SK-N-SH (cell line): ENCODE measurements at regions not wholly inside any gene's neighbourhood (a gene's known extent, or its start where the extent isn't known, plus 50 kb on each side); places are given as distances from the start of the nearest gene placed in this dataset.

Source experiments
- CTCF ChIA-PET: fragments of 300-600, 350-600 bp; formaldehyde crosslinking; extraction: SDS; loops from one replicate; lab custom pipeline; 2021; lab: Yijun Ruan, JAX
- POLR2A ChIA-PET: fragments of 350-600 bp; sonication (Branson Sonifier 250); formaldehyde crosslinking; extraction: SDS; loops from one replicate; lab custom pipeline; 2020; ENCODE audit warnings: antibody characterized with exemption, inconsistent platforms; lab: Yijun Ruan, JAX
- DNase-seq: peaks from one replicate; pipeline ENCODE4 v3.0.0; 2012
- H2AFZ ChIP-seq: fragments of 200-600 bp; sonication (generic); 2 replicates; pipeline ENCODE4 v1.8.1; 2016; ENCODE audit warnings: antibody characterized with exemption, mild to moderate bottlenecking, low read depth
- H3F3A ChIP-seq: fragments of 200-600 bp; sonication (generic); replicated peaks from 2 replicates; pipeline ENCODE3; 2016; ENCODE audit warnings: antibody characterized with exemption, mild to moderate bottlenecking; ENCODE audit not compliant: insufficient read depth
- H3K27ac ChIP-seq, 2 experiments: fragments of 200-500 bp in 1 of 2; fragments of 200-600 bp in 1 of 2; sonication (Bioruptor generic) in 1 of 2; sonication (generic), shearing (Covaris generic) in 1 of 2; 2 replicates each; pipeline versions ENCODE4 v1.5.1 to v1.6.1; 2014 to 2016; ENCODE audit warnings: low read depth in 2 of 2, inconsistent platforms in 1 of 2, low read length in 1 of 2, mild to moderate bottlenecking in 1 of 2, mixed read lengths in 1 of 2
- H3K27me3 ChIP-seq: fragments of 200-600 bp; sonication (generic), shearing (Covaris generic); 2 replicates; pipeline ENCODE4 v1.6.1; 2016; ENCODE audit warnings: mixed run types; ENCODE audit not compliant: insufficient read depth
- H3K36me3 ChIP-seq, 2 experiments: fragments of 200-500 bp in 1 of 2; fragments of 200-600 bp in 1 of 2; sonication (Bioruptor generic) in 1 of 2; sonication (generic) in 1 of 2; replicated peaks in 1 of 2; 2 replicates each; pipeline versions ENCODE3 to v1.5.1; 2014 to 2016; ENCODE audit warnings: low read length in 1 of 2, mild to moderate bottlenecking in 1 of 2; ENCODE audit not compliant: insufficient read depth in 2 of 2, control insufficient read depth in 1 of 2
- H3K4me1 ChIP-seq, 2 experiments: fragments of 200-500 bp in 1 of 2; fragments of 200-600 bp in 1 of 2; sonication (Bioruptor generic) in 1 of 2; sonication (generic), shearing (Covaris generic) in 1 of 2; 2 replicates each; pipeline versions ENCODE4 v1.5.1 to v1.6.1; 2014 to 2016; ENCODE audit warnings: low read depth in 1 of 2, low read length in 1 of 2, mixed run types in 1 of 2; ENCODE audit not compliant: insufficient read depth in 2 of 2, control insufficient read depth in 1 of 2
- H3K4me2 ChIP-seq: fragments of 200-600 bp; sonication (generic), shearing (Covaris generic); 2 replicates; pipeline ENCODE4 v1.6.1; 2017; ENCODE audit warnings: mixed run types
- H3K4me3 ChIP-seq, 2 experiments: fragments of 200-500 bp in 1 of 2; fragments of 200-600 bp in 1 of 2; sonication (Bioruptor generic) in 1 of 2; sonication (generic), shearing (Covaris generic) in 1 of 2; 2 replicates each; pipeline versions ENCODE4 v1.5.1 to v1.8.1; 2014 to 2016; ENCODE audit warnings: low read depth in 2 of 2, inconsistent platforms in 1 of 2, low read length in 1 of 2, mild to moderate bottlenecking in 1 of 2, mixed read lengths in 1 of 2, moderate library complexity in 1 of 2
- H3K79me2 ChIP-seq: fragments of 200-600 bp; sonication (generic); 2 replicates; pipeline ENCODE4 v1.8.1; 2017; ENCODE audit warnings: mild to moderate bottlenecking; ENCODE audit not compliant: insufficient read depth
- H3K9ac ChIP-seq: fragments of 200-600 bp; sonication (generic); 2 replicates; pipeline ENCODE4 v1.6.1; 2017; ENCODE audit warnings: mixed run types
- H3K9me2 ChIP-seq: fragments of 200-600 bp; sonication (generic); 2 replicates; pipeline ENCODE4 v1.6.1; 2017; ENCODE audit warnings: mixed run types
- H3K9me3 ChIP-seq: fragments of 200-600 bp; sonication (generic); 2 replicates; pipeline ENCODE4 v1.6.1; 2017; ENCODE audit warnings: mixed run types, mild to moderate bottlenecking, moderate library complexity
- H4K20me1 ChIP-seq: fragments of 200-600 bp; sonication (generic); 2 replicates; pipeline ENCODE4 v1.6.1; 2017; ENCODE audit warnings: mild to moderate bottlenecking, mixed run types; ENCODE audit not compliant: insufficient read depth
- ELF1 ChIP-seq: IDR thresholded peaks from 2 replicates; pipeline ENCODE4 v1.4.0; 2012
- EP300 ChIP-seq, 2 experiments: IDR thresholded peaks; 2 replicates each; pipeline versions ENCODE4 v1.4.0 to v1.6.1; 2012; ENCODE audit warnings: borderline replicate concordance in 1 of 2, low read depth in 1 of 2, low read length in 1 of 2
- FOSL2 ChIP-seq: IDR thresholded peaks from 2 replicates; pipeline ENCODE4 v1.4.0; 2012; ENCODE audit warnings: low read depth, mild to moderate bottlenecking, moderate library complexity, borderline replicate concordance
- MXI1 ChIP-seq: IDR thresholded peaks from 2 replicates; pipeline ENCODE4 v1.6.1; 2012; ENCODE audit warnings: mild to moderate bottlenecking, low read depth, low read length, improper control_type of control experiment
- NRF1 ChIP-seq: IDR thresholded peaks from 2 replicates; pipeline ENCODE4 v1.6.1; 2012; ENCODE audit warnings: low read depth, mild to moderate bottlenecking, low read length
- POLR2AphosphoS5 ChIP-seq: IDR thresholded peaks from 2 replicates; pipeline ENCODE4 v1.6.1; 2012; ENCODE audit warnings: low read depth, low read length
- RAD21 ChIP-seq: IDR thresholded peaks from 2 replicates; pipeline ENCODE4 v1.6.1; 2012; ENCODE audit warnings: mild to moderate bottlenecking, low read length
- RFX5 ChIP-seq: IDR thresholded peaks from 2 replicates; pipeline ENCODE4 v1.6.1; 2012; ENCODE audit warnings: mild to moderate bottlenecking, improper control_type of control experiment, low read length
- TEAD4 ChIP-seq: IDR thresholded peaks from 2 replicates; pipeline ENCODE4 v1.4.0; 2012; ENCODE audit warnings: mild to moderate bottlenecking, borderline replicate concordance; ENCODE audit not compliant: insufficient read depth
- YY1 ChIP-seq: IDR thresholded peaks from 2 replicates; pipeline ENCODE4 v1.4.0; 2012; ENCODE audit warnings: low read depth, mild to moderate bottlenecking
- WGBS: methylation state at CpG from one replicate; pipeline ENCODE4 v1.1.6; 2017; ENCODE audit warnings: low lambda C conversion rate; 5-methylcytosine and 5-hydroxymethylcytosine counted together
- TF ChIP-seq, protein P1 (sequence below): IDR thresholded peaks from 2 replicates; pipeline ENCODE4 v1.4.0; 2012; ENCODE audit warnings: low read depth, borderline replicate concordance
- TF ChIP-seq, protein P2 (sequence below): fragments of 150-350 bp; IDR thresholded peaks from 2 replicates; pipeline ENCODE4 v1.6.1; 2016; ENCODE audit warnings: mild to moderate bottlenecking, low read depth, low read length
- TF ChIP-seq, protein P3 (sequence below): IDR thresholded peaks from 2 replicates; pipeline ENCODE4 v1.4.0; 2012; ENCODE audit warnings: low read depth, borderline replicate concordance
- TF ChIP-seq, protein P4 (sequence below): fragments of 200-600 bp; sonication (generic); IDR thresholded peaks from 2 replicates; pipeline ENCODE4 v1.6.1; 2017; ENCODE audit warnings: antibody characterized with exemption, mild to moderate bottlenecking, moderate library complexity

DNA sequence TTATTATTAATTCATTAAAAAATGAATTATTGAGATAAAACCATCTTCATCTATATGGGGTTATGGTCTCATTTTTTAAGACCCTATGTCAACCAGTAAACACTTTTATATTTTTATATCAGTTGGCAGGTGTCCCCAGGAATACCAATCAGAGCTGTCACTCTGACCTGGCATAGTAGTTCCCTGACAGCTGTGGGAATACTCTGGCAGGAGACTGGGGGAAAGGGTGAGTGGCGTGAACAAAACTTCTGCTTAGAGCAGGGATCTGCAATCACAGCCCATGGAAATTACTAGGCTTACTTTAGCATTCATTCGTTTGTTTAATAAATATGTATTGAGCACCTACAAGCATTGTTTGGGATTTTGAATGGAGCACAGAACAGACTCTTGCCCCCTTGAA is 254.1 kb upstream of the KLF3 start:
- POLR2A ChIA-PET, result no interaction called here

DNA sequence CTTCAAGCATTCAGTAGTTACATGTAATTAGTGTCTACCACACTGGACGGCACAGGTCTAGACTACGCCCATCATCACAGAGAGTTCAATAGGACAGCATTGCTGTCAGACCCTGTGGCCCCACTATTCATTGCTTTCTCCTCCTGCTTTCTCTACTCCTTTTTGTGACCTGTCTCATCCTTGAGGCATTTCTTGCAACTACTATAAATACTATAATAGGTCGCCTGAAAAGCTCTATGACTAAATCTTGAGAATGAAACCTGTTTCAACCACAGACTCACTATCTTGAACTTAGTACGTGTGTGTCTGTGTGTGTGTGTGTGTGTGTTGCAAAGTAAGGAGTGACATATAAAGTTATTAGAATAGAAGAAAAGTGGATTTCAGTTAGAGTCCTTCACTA is 252.9 kb upstream of the KLF3 start:
- no peaks in the 10 kb centered on the region for H3K9me2 ChIP-seq
- no peaks in the 10 kb centered on the region for H3K4me1 ChIP-seq
- no peak overlapping the region for H3K27ac ChIP-seq
- WGBS, result 47% methylated on average over 4 of the region's 4 CpGs
- POLR2A ChIA-PET, result no interaction called here
- no peak overlapping the region for H3K9ac ChIP-seq
- no peak for DNase-seq
- CTCF ChIA-PET, result no interaction called here
- H2AFZ ChIP-seq, result no peak overlapping the region
- TF ChIP-seq, protein P1, sequence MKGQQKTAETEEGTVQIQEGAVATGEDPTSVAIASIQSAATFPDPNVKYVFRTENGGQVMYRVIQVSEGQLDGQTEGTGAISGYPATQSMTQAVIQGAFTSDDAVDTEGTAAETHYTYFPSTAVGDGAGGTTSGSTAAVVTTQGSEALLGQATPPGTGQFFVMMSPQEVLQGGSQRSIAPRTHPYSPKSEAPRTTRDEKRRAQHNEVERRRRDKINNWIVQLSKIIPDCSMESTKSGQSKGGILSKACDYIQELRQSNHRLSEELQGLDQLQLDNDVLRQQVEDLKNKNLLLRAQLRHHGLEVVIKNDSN, result no peak
- TF ChIP-seq RFX5 (no peak), MXI1 (no peak), TEAD4 (no peak), NRF1 (no peak), EP300 (IDR thresholded peaks at IDR 0.05; ENCODE audit: borderline replicate concordance in 1 of 2, low read depth in 1 of 2, low read length in 1 of 2) (no peak), ELF1 (no peak), YY1 (no peak)
- TF ChIP-seq, protein P2, sequence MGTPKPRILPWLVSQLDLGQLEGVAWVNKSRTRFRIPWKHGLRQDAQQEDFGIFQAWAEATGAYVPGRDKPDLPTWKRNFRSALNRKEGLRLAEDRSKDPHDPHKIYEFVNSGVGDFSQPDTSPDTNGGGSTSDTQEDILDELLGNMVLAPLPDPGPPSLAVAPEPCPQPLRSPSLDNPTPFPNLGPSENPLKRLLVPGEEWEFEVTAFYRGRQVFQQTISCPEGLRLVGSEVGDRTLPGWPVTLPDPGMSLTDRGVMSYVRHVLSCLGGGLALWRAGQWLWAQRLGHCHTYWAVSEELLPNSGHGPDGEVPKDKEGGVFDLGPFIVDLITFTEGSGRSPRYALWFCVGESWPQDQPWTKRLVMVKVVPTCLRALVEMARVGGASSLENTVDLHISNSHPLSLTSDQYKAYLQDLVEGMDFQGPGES, result no peak
- no peaks in the 10 kb centered on the region for H3F3A ChIP-seq
- H3K36me3 ChIP-seq, result no peaks in the 10 kb centered on the region
- H3K27me3 ChIP-seq, result no peaks in the 10 kb centered on the region; the same call in 1 of the 2 replicates
- no peaks in the 10 kb centered on the region for H4K20me1 ChIP-seq
- no peak overlapping the region for H3K4me3 ChIP-seq
- no peaks in the 10 kb centered on the region for H3K9me3 ChIP-seq
- H3K4me2 ChIP-seq, result no peak overlapping the region
- H3K79me2 ChIP-seq, result no peaks in the 10 kb centered on the region

More for the DNA sequence above, 254.1 kb upstream of the KLF3 start:
- H3K4me3 ChIP-seq, result no peak overlapping the region
- no peaks in the 10 kb centered on the region for H3K9me3 ChIP-seq
- no peak overlapping the region for H3K4me2 ChIP-seq
- H3K4me1 ChIP-seq, result no peaks in the 10 kb centered on the region
- TF ChIP-seq, protein P3, sequence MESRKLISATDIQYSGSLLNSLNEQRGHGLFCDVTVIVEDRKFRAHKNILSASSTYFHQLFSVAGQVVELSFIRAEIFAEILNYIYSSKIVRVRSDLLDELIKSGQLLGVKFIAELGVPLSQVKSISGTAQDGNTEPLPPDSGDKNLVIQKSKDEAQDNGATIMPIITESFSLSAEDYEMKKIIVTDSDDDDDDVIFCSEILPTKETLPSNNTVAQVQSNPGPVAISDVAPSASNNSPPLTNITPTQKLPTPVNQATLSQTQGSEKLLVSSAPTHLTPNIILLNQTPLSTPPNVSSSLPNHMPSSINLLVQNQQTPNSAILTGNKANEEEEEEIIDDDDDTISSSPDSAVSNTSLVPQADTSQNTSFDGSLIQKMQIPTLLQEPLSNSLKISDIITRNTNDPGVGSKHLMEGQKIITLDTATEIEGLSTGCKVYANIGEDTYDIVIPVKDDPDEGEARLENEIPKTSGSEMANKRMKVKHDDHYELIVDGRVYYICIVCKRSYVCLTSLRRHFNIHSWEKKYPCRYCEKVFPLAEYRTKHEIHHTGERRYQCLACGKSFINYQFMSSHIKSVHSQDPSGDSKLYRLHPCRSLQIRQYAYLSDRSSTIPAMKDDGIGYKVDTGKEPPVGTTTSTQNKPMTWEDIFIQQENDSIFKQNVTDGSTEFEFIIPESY, result no peak
- TF ChIP-seq RAD21, result no peak
- TF ChIP-seq FOSL2, result no peak
- TF ChIP-seq EP300 (IDR thresholded peaks at IDR 0.05; ENCODE audit: borderline replicate concordance in 1 of 2, low read depth in 1 of 2, low read length in 1 of 2), result no peak
- TF ChIP-seq POLR2AphosphoS5, result no peak
- TF ChIP-seq, protein P4, sequence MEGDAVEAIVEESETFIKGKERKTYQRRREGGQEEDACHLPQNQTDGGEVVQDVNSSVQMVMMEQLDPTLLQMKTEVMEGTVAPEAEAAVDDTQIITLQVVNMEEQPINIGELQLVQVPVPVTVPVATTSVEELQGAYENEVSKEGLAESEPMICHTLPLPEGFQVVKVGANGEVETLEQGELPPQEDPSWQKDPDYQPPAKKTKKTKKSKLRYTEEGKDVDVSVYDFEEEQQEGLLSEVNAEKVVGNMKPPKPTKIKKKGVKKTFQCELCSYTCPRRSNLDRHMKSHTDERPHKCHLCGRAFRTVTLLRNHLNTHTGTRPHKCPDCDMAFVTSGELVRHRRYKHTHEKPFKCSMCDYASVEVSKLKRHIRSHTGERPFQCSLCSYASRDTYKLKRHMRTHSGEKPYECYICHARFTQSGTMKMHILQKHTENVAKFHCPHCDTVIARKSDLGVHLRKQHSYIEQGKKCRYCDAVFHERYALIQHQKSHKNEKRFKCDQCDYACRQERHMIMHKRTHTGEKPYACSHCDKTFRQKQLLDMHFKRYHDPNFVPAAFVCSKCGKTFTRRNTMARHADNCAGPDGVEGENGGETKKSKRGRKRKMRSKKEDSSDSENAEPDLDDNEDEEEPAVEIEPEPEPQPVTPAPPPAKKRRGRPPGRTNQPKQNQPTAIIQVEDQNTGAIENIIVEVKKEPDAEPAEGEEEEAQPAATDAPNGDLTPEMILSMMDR, result no peak
- TF ChIP-seq, all 33 proteins: peak for 0
- H3K79me2 ChIP-seq, result no peaks in the 10 kb centered on the region
- H3K9me2 ChIP-seq, result no peaks in the 10 kb centered on the region
- CTCF ChIA-PET, result no interaction called here
- WGBS, result 39% methylated on average over 2 of the region's 2 CpGs
- H3K27me3 ChIP-seq, result no peaks in the 10 kb centered on the region; the same call in 1 of the 2 replicates
- H4K20me1 ChIP-seq, result no peaks in the 10 kb centered on the region
- H3K9ac ChIP-seq, result no peak overlapping the region
- no peak overlapping the region for H3K27ac ChIP-seq
- no peaks in the 10 kb centered on the region for H3K36me3 ChIP-seq
- no peaks in the 10 kb centered on the region for H3F3A ChIP-seq
- DNase-seq, result no peak
- no peak overlapping the region for H2AFZ ChIP-seq
